ENCODE measurements at regions not wholly inside any gene's neighbourhood (a gene's known extent, or its start where the extent isn't known, plus 50 kb on each side); places are given as distances from the start of the nearest gene placed in this dataset.

DNA sequence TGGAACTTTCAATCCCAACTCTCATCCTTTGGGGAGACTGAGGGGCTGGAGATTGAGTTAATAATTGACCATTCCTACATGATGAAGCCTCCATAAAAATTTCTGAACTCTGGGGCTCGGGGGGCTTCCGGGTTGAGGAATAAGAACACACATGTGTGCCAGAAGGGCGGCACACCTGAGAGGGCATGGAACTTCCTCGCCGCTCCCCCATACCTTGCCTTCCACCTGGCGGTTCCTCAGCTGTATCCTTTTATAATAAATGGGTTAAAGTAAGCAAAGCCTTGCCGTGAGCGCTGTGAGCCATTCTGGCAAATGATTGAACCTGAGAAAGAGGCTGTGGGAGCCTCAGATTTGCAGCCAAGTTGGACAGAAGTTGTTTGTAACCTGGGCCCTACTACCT is 164.8 kb downstream of the LY86 start:
- ATAC-seq = no peak
- TF ChIP-seq, protein P1, sequence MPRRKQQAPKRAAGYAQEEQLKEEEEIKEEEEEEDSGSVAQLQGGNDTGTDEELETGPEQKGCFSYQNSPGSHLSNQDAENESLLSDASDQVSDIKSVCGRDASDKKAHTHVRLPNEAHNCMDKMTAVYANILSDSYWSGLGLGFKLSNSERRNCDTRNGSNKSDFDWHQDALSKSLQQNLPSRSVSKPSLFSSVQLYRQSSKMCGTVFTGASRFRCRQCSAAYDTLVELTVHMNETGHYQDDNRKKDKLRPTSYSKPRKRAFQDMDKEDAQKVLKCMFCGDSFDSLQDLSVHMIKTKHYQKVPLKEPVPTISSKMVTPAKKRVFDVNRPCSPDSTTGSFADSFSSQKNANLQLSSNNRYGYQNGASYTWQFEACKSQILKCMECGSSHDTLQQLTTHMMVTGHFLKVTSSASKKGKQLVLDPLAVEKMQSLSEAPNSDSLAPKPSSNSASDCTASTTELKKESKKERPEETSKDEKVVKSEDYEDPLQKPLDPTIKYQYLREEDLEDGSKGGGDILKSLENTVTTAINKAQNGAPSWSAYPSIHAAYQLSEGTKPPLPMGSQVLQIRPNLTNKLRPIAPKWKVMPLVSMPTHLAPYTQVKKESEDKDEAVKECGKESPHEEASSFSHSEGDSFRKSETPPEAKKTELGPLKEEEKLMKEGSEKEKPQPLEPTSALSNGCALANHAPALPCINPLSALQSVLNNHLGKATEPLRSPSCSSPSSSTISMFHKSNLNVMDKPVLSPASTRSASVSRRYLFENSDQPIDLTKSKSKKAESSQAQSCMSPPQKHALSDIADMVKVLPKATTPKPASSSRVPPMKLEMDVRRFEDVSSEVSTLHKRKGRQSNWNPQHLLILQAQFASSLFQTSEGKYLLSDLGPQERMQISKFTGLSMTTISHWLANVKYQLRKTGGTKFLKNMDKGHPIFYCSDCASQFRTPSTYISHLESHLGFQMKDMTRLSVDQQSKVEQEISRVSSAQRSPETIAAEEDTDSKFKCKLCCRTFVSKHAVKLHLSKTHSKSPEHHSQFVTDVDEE (CRISPR knock-in tag; IDR thresholded peaks at IDR 0.05) = no peak
- TF ChIP-seq ZNF70 (CRISPR knock-in tag; IDR thresholded peaks at IDR 0.05) = no peak
- no peak for TF ChIP-seq GLIS3 (CRISPR knock-in tag; IDR thresholded peaks at IDR 0.05)
- TF ChIP-seq, protein P2, sequence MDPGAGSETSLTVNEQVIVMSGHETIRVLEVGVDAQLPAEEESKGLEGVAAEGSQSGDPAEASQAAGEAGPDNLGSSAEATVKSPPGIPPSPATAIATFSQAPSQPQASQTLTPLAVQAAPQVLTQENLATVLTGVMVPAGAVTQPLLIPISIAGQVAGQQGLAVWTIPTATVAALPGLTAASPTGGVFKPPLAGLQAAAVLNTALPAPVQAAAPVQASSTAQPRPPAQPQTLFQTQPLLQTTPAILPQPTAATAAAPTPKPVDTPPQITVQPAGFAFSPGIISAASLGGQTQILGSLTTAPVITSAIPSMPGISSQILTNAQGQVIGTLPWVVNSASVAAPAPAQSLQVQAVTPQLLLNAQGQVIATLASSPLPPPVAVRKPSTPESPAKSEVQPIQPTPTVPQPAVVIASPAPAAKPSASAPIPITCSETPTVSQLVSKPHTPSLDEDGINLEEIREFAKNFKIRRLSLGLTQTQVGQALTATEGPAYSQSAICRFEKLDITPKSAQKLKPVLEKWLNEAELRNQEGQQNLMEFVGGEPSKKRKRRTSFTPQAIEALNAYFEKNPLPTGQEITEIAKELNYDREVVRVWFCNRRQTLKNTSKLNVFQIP (CRISPR knock-in tag; IDR thresholded peaks at IDR 0.05; ENCODE audit: borderline replicate concordance, low read depth) = no peak
- TF ChIP-seq ARNTL (CRISPR knock-in tag; IDR thresholded peaks at IDR 0.05; ENCODE audit: borderline replicate concordance, low read depth) = no peak
- no peak for TF ChIP-seq OSR1 (CRISPR knock-in tag; IDR thresholded peaks at IDR 0.05)
- no peak for TF ChIP-seq ZFP3 (CRISPR knock-in tag; IDR thresholded peaks at IDR 0.05)
- TF ChIP-seq ISL1 (CRISPR knock-in tag; IDR thresholded peaks at IDR 0.05) = no peak
- TF ChIP-seq ZNF8 (CRISPR knock-in tag; IDR thresholded peaks at IDR 0.05) = no peak
- TF ChIP-seq ZC3H10 (CRISPR knock-in tag; IDR thresholded peaks at IDR 0.05) = no peak
- TF ChIP-seq BACH2 (CRISPR knock-in tag; IDR thresholded peaks at IDR 0.05; ENCODE audit: borderline replicate concordance) = no peak

DNA sequence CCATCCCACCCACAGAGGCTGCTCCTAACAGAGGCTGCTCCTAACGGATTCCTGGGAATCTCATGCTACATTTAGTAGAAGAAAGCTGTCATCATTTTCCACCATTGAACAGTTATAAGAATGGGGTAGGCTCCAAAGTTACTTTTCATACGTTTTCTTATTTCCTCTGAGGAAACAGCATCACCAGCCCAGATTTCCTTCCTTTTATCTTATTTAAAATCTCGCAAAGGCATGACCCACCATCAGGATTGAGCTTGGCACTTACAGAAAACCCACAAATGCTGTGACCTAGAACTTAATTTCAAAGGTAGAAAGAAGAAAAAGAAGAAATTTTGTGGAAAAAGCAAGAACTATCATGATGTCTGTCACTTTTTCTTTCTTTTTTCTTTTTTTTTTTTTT is 168.0 kb downstream of the LY86 start:
- no peak for ATAC-seq
- TF ChIP-seq CSDC2 (CRISPR knock-in tag; IDR thresholded peaks at IDR 0.05) (no peak), ZNF70 (CRISPR knock-in tag; IDR thresholded peaks at IDR 0.05) (no peak), SNAI2 (CRISPR knock-in tag; IDR thresholded peaks at IDR 0.05) (no peak), ZNF8 (CRISPR knock-in tag; IDR thresholded peaks at IDR 0.05) (no peak), BACH2 (CRISPR knock-in tag; IDR thresholded peaks at IDR 0.05; ENCODE audit: borderline replicate concordance) (no peak), ESRRG (CRISPR knock-in tag; IDR thresholded peaks at IDR 0.05) (no peak), TCF4 (CRISPR knock-in tag; IDR thresholded peaks at IDR 0.05; ENCODE audit: borderline replicate concordance) (no peak), ZFP3 (CRISPR knock-in tag; IDR thresholded peaks at IDR 0.05) (no peak), ZNF565 (CRISPR knock-in tag; conservative IDR thresholded peaks at IDR 0.05; ENCODE audit: low read depth) (no peak), ZFP30 (CRISPR knock-in tag; IDR thresholded peaks at IDR 0.05) (no peak), ISL1 (CRISPR knock-in tag; IDR thresholded peaks at IDR 0.05) (no peak), PPARA (CRISPR knock-in tag; IDR thresholded peaks at IDR 0.05; ENCODE audit: borderline replicate concordance) (no peak), GLIS3 (CRISPR knock-in tag; IDR thresholded peaks at IDR 0.05) (no peak)
- TF ChIP-seq, protein P2 (CRISPR knock-in tag; IDR thresholded peaks at IDR 0.05; ENCODE audit: borderline replicate concordance, low read depth) = no peak
- TF ChIP-seq, protein P3, sequence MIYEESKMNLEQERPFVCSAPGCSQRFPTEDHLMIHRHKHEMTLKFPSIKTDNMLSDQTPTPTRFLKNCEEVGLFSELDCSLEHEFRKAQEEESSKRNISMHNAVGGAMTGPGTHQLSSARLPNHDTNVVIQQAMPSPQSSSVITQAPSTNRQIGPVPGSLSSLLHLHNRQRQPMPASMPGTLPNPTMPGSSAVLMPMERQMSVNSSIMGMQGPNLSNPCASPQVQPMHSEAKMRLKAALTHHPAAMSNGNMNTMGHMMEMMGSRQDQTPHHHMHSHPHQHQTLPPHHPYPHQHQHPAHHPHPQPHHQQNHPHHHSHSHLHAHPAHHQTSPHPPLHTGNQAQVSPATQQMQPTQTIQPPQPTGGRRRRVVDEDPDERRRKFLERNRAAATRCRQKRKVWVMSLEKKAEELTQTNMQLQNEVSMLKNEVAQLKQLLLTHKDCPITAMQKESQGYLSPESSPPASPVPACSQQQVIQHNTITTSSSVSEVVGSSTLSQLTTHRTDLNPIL (CRISPR knock-in tag; IDR thresholded peaks at IDR 0.05; ENCODE audit: low read depth) = no peak
- TF ChIP-seq, protein P4, sequence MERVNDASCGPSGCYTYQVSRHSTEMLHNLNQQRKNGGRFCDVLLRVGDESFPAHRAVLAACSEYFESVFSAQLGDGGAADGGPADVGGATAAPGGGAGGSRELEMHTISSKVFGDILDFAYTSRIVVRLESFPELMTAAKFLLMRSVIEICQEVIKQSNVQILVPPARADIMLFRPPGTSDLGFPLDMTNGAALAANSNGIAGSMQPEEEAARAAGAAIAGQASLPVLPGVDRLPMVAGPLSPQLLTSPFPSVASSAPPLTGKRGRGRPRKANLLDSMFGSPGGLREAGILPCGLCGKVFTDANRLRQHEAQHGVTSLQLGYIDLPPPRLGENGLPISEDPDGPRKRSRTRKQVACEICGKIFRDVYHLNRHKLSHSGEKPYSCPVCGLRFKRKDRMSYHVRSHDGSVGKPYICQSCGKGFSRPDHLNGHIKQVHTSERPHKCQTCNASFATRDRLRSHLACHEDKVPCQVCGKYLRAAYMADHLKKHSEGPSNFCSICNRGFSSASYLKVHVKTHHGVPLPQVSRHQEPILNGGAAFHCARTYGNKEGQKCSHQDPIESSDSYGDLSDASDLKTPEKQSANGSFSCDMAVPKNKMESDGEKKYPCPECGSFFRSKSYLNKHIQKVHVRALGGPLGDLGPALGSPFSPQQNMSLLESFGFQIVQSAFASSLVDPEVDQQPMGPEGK (CRISPR knock-in tag; IDR thresholded peaks at IDR 0.05; ENCODE audit: borderline replicate concordance) = no peak
- TF ChIP-seq, protein P5, sequence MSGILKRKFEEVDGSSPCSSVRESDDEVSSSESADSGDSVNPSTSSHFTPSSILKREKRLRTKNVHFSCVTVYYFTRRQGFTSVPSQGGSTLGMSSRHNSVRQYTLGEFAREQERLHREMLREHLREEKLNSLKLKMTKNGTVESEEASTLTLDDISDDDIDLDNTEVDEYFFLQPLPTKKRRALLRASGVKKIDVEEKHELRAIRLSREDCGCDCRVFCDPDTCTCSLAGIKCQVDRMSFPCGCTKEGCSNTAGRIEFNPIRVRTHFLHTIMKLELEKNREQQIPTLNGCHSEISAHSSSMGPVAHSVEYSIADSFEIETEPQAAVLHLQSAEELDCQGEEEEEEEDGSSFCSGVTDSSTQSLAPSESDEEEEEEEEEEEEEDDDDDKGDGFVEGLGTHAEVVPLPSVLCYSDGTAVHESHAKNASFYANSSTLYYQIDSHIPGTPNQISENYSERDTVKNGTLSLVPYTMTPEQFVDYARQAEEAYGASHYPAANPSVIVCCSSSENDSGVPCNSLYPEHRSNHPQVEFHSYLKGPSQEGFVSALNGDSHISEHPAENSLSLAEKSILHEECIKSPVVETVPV (CRISPR knock-in tag; IDR thresholded peaks at IDR 0.05) = no peak

Data from SK-N-SH treated with all-trans-retinoic acid at 6 μM for 48 hours (cell line).